ENCODE measurements at regions not wholly inside any gene's neighbourhood (a gene's known extent, or its start where the extent isn't known, plus 50 kb on each side); places are given as distances from the start of the nearest gene placed in this dataset.

GRCh38 chr9:115306865-115307264 is 188.9 kb upstream of the TNC start:
- DNase-seq (ENCODE audit: low read depth), result peak; percentile 57
- TF ChIP-seq CTCF (conservative IDR thresholded peaks at IDR 0.05; ENCODE audit: low read depth, low read length), result no peak
- no peak overlapping the region for H3K4me3 ChIP-seq (ENCODE audit: low read depth, low read length)

GRCh38 chr9:115313545-115313944 is 195.6 kb upstream of the TNC start:
- TF ChIP-seq CTCF (conservative IDR thresholded peaks at IDR 0.05; ENCODE audit: low read depth, low read length), result no peak
- DNase-seq (ENCODE audit: low read depth), result no peak
- H3K4me3 ChIP-seq (ENCODE audit: low read depth, low read length), result no peak overlapping the region

- no peak for DNase-seq (ENCODE audit: low read depth)
- no peak for TF ChIP-seq CTCF (conservative IDR thresholded peaks at IDR 0.05; ENCODE audit: low read depth, low read length)
- H3K4me3 ChIP-seq (ENCODE audit: low read depth, low read length), result no peak overlapping the region
Observed at GRCh38 chr9:115326461-115326860, 208.5 kb upstream of the TNC start.

GRCh38 chr9:115327436-115328122 is 209.6 kb upstream of the TNC start:
- no peak for TF ChIP-seq CTCF (conservative IDR thresholded peaks at IDR 0.05; ENCODE audit: low read depth, low read length)
- peak; percentile 17 for DNase-seq (ENCODE audit: low read depth)
- H3K4me3 ChIP-seq (ENCODE audit: low read depth, low read length), result no peak overlapping the region

GRCh38 chr9:115328228-115328627 is 210.3 kb upstream of the TNC start:
- no peak overlapping the region for H3K4me3 ChIP-seq (ENCODE audit: low read depth, low read length)
- DNase-seq (ENCODE audit: low read depth), result peak; percentile 17
- no peak for TF ChIP-seq CTCF (conservative IDR thresholded peaks at IDR 0.05; ENCODE audit: low read depth, low read length)

- TF ChIP-seq CTCF (conservative IDR thresholded peaks at IDR 0.05; ENCODE audit: low read depth, low read length), result no peak
- H3K4me3 ChIP-seq (ENCODE audit: low read depth, low read length), result no peak overlapping the region
- DNase-seq (ENCODE audit: low read depth), result no peak
Observed at GRCh38 chr9:115328677-115329076, 210.7 kb upstream of the TNC start.

Measured in choroid plexus epithelial cell (primary cell).